ENCODE measurements at regions not wholly inside any gene's neighbourhood (a gene's known extent, or its start where the extent isn't known, plus 50 kb on each side); places are given as distances from the start of the nearest gene placed in this dataset.
"Not testable (repeated sequence)": the region's sequence is repeated elsewhere in the genome, so short reads cannot be mapped to it uniquely, and the experiment has no call there.

- no peak overlapping the region for H3K4me3 ChIP-seq (replicated peaks in 1 of 3)
- intact Hi-C loops (cut with DNase I): no loop called here
- DNase-seq: peak in 1 of 2 donors; percentile 15
- H3K27ac ChIP-seq: no peak overlapping the region
- TF ChIP-seq CTCF (IDR thresholded peaks at IDR 0.05): no peak
- TF ChIP-seq POLR2A (IDR thresholded peaks at IDR 0.05): no peak
- peaks cover 0 to 3% of the 10 kb centered on the region in 2 donors for H3K4me1 ChIP-seq
- no peaks in the 10 kb centered on the region for H3K27me3 ChIP-seq
- 33 to 54% methylated on average over 2 of the region's 2 CpGs for WGBS, 2 donors
- no peaks in the 10 kb centered on the region for H3K36me3 ChIP-seq
- H3K9me3 ChIP-seq: no peaks in the 10 kb centered on the region
Measured at GRCh38 chr3:3447641-3448040, 268.1 kb upstream of the CRBN start.

- intact Hi-C loops (cut with DNase I): no loop called here
- WGBS, 2 donors: 76 to 84% methylated on average over 4 of the region's 4 CpGs
- TF ChIP-seq CTCF (IDR thresholded peaks at IDR 0.05): no peak
- no peak for TF ChIP-seq POLR2A (IDR thresholded peaks at IDR 0.05)
- Histone ChIP-seq H3K27ac (no peak overlapping the region), H3K4me3 (replicated peaks in 1 of 3) (no peak overlapping the region), H3K4me1 (peaks cover 0 to 3% of the 10 kb centered on the region in 2 donors), H3K9me3 (no peaks in the 10 kb centered on the region), H3K36me3 (no peaks in the 10 kb centered on the region), H3K27me3 (no peaks in the 10 kb centered on the region)
- no peak for DNase-seq
Measured at GRCh38 chr3:3446251-3446650, 266.8 kb upstream of the CRBN start.

- Histone ChIP-seq H3K27ac (no peak overlapping the region), H3K27me3 (no peaks in the 10 kb centered on the region), H3K4me3 (replicated peaks in 1 of 3) (no peak overlapping the region), H3K36me3 (no peaks in the 10 kb centered on the region), H3K9me3 (no peaks in the 10 kb centered on the region), H3K4me1 (peaks cover 0 to 3% of the 10 kb centered on the region in 2 donors)
- no peak for TF ChIP-seq POLR2A (IDR thresholded peaks at IDR 0.05)
- intact Hi-C loops (cut with DNase I): no loop called here
- no peak for DNase-seq
- 87 to 90% methylated on average over 3 of the region's 3 CpGs for WGBS, 2 donors
Measured at GRCh38 chr3:3443482-3443881, 264.0 kb upstream of the CRBN start.

- Histone ChIP-seq H3K4me3 (replicated peaks in 1 of 3) (no peak overlapping the region), H3K27me3 (no peaks in the 10 kb centered on the region), H3K9me3 (no peaks in the 10 kb centered on the region), H3K27ac (no peak overlapping the region), H3K36me3 (no peaks in the 10 kb centered on the region), H3K4me1 (peaks cover 0 to 7% of the 10 kb centered on the region in 2 donors)
- 88 to 92% methylated on average over 2 of the region's 2 CpGs for WGBS, 2 donors
- intact Hi-C loops (cut with DNase I): no loop called here
- no peak for DNase-seq
- TF ChIP-seq CTCF (IDR thresholded peaks at IDR 0.05): no peak
- TF ChIP-seq POLR2A (IDR thresholded peaks at IDR 0.05): no peak
Measured at GRCh38 chr3:3433711-3434110, 254.2 kb upstream of the CRBN start.

GRCh38 chr3:3429841-3430240 is 250.3 kb upstream of the CRBN start:
- no peak overlapping the region for H3K27ac ChIP-seq
- intact Hi-C loops (cut with DNase I): no loop called here
- no peaks in the 10 kb centered on the region for H3K9me3 ChIP-seq
- no peaks in the 10 kb centered on the region for H3K36me3 ChIP-seq
- DNase-seq: no peak
- peaks cover 0 to 7% of the 10 kb centered on the region in 2 donors for H3K4me1 ChIP-seq
- no peak overlapping the region for H3K4me3 ChIP-seq (replicated peaks in 1 of 3)
- WGBS, 2 donors: 79 to 82% methylated on average over 5 of the region's 5 CpGs
- no peaks in the 10 kb centered on the region for H3K27me3 ChIP-seq
- TF ChIP-seq POLR2A (IDR thresholded peaks at IDR 0.05): no peak
- TF ChIP-seq CTCF (IDR thresholded peaks at IDR 0.05): no peak

GRCh38 chr3:3407707-3408106 is 228.2 kb upstream of the CRBN start:
- H3K4me3 ChIP-seq (replicated peaks in 1 of 3); intact Hi-C loops (cut with DNase I); H3K36me3 ChIP-seq; H3K4me1 ChIP-seq; H3K27ac ChIP-seq; H3K27me3 ChIP-seq; DNase-seq; H3K9me3 ChIP-seq: not testable (repeated sequence)
- 44 to 57% methylated on average over 4 of the region's 4 CpGs for WGBS, 2 donors
